MM.1S (cell line): ENCODE measurements at regions not wholly inside any gene's neighbourhood (a gene's known extent, or its start where the extent isn't known, plus 50 kb on each side); places are given as distances from the start of the nearest gene placed in this dataset.

Experiments used
- DNase-seq: peaks from one replicate; pipeline ENCODE4 v3.0.0-alpha.2; 2015
- H2AFZ ChIP-seq: fragments of 300-600 bp; sonication (generic); 2 replicates; pipeline ENCODE4 v1.6.0; 2016; ENCODE audit warnings: antibody characterized with exemption, low read length
- H3F3A ChIP-seq: fragments of 300-600 bp; sonication (generic); 2 replicates; pipeline ENCODE4 v1.6.1; 2016; ENCODE audit warnings: mild to moderate bottlenecking, antibody characterized with exemption, low read length, moderate library complexity, mixed read lengths; ENCODE audit not compliant: insufficient read depth
- H3K27ac ChIP-seq: fragments of 300-600 bp; sonication (generic); 2 replicates; pipeline ENCODE4 v1.5.1; 2016; ENCODE audit warnings: mild to moderate bottlenecking, low read length
- H3K27me3 ChIP-seq: fragments of 300-600 bp; sonication (generic); replicated peaks from 2 replicates; pipeline ENCODE4 v1.6.0; 2016; ENCODE audit warnings: low read length; ENCODE audit not compliant: insufficient read depth
- H3K36me3 ChIP-seq: fragments of 300-600 bp; sonication (generic); replicated peaks from 2 replicates; pipeline ENCODE4 v1.6.1; 2016; ENCODE audit warnings: mild to moderate bottlenecking, low read length, mixed read lengths; ENCODE audit not compliant: insufficient read depth
- H3K4me1 ChIP-seq: fragments of 300-600 bp; sonication (generic); 2 replicates; pipeline ENCODE4 v1.6.1; 2016; ENCODE audit warnings: low read length, mixed read lengths
- H3K4me2 ChIP-seq: fragments of 300-600 bp; sonication (generic); 2 replicates; pipeline ENCODE4 v1.6.0; 2016; ENCODE audit warnings: low read depth, low read length
- H3K4me3 ChIP-seq: fragments of 300-600 bp; sonication (generic); 2 replicates; pipeline ENCODE4 v1.5.1; 2016; ENCODE audit warnings: low read length, mixed read lengths
- H3K79me2 ChIP-seq: fragments of 300-600 bp; sonication (generic); 2 replicates; pipeline ENCODE4 v1.6.1; 2016; ENCODE audit warnings: mixed run types, low read length, mixed read lengths
- H3K9ac ChIP-seq: fragments of 300-600 bp; sonication (generic); 2 replicates; pipeline ENCODE4 v1.6.1; 2016; ENCODE audit warnings: low read length, mixed read lengths
- H3K9me2 ChIP-seq: fragments of 300-600 bp; sonication (generic); replicated peaks from 2 replicates; pipeline ENCODE4 v1.6.1; 2016; ENCODE audit warnings: mild to moderate bottlenecking, low read length, mixed read lengths; ENCODE audit not compliant: insufficient read depth
- H3K9me3 ChIP-seq: fragments of 300-600 bp; sonication (generic); replicated peaks from 2 replicates; pipeline ENCODE4 v1.6.1; 2016; ENCODE audit warnings: mild to moderate bottlenecking, low read length, mixed read lengths; ENCODE audit not compliant: insufficient read depth
- H4K20me1 ChIP-seq: fragments of 300-600 bp; sonication (generic); 2 replicates; pipeline ENCODE4 v1.6.1; 2016; ENCODE audit warnings: mild to moderate bottlenecking, low read length, moderate library complexity, mixed read lengths; ENCODE audit not compliant: insufficient read depth
- EZH2 ChIP-seq: fragments of 300-600 bp; sonication (generic); optimal IDR thresholded peaks from 2 replicates; pipeline ENCODE3; 2017; ENCODE audit warnings: low read depth, mild to moderate bottlenecking, antibody characterized with exemption, low read length, mixed read lengths
- EZH2phosphoT487 ChIP-seq: fragments of 300-600 bp; sonication (generic); IDR thresholded peaks from 2 replicates; pipeline ENCODE4 v1.6.1; 2018; ENCODE audit warnings: antibody characterized with exemption, low read length
- TF ChIP-seq, protein P1 (sequence below): fragments of 300-600 bp; sonication (generic); IDR thresholded peaks from 2 replicates; pipeline ENCODE4 v1.5.1; 2016; ENCODE audit warnings: antibody characterized with exemption, low read length, mixed read lengths

DNA sequence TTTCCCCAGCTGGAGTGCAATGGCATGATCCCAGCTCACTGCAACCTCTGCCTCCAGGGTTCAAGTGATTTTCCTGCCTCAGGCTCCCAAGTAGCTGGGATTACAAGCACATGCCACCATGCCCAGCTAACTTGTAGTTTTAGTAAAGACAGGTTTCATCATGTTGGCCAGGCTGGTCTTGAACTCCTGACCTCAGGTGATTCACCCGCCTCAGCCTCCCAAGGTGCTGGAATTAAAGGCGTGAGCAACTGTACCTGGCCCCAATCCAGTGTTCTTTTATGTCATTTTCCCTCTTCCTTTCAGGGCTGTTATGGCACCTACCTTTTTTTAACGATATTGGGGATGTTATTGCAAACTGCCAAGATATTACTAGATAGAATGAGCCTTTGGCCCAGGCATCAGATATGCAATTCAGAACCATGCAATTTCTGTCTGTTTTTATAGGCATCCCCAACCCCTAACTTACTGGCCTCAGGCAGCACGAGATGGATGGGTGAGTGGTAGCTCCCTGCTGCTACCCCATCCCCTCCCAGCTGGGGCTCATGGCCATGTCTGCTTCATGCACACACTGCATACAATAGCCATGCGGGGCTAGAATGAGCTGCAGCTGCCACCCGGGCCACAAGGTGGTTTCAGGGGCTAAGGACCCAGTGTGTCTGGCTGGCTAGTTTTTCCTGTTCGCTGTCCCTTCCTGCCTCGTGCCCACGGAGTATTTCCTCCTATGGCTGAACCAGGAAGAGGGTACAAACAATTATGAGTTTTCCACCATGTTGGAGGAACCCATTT, 1080.1 kb upstream of the SORCS1 start:
- Histone ChIP-seq H2AFZ (no peak overlapping the region), H3K27ac (no peak overlapping the region), H4K20me1 (no peaks in the 10 kb centered on the region), H3F3A (no peaks in the 10 kb centered on the region), H3K79me2 (no peaks in the 10 kb centered on the region), H3K9ac (no peak overlapping the region), H3K4me1 (no peaks in the 10 kb centered on the region), H3K9me2 (no peaks in the 10 kb centered on the region), H3K36me3 (no peaks in the 10 kb centered on the region), H3K9me3 (no peaks in the 10 kb centered on the region), H3K4me3 (no peak overlapping the region), H3K27me3 (no peaks in the 10 kb centered on the region), H3K4me2 (no peak overlapping the region)
- TF ChIP-seq EZH2 = no peak
- TF ChIP-seq, protein P1, sequence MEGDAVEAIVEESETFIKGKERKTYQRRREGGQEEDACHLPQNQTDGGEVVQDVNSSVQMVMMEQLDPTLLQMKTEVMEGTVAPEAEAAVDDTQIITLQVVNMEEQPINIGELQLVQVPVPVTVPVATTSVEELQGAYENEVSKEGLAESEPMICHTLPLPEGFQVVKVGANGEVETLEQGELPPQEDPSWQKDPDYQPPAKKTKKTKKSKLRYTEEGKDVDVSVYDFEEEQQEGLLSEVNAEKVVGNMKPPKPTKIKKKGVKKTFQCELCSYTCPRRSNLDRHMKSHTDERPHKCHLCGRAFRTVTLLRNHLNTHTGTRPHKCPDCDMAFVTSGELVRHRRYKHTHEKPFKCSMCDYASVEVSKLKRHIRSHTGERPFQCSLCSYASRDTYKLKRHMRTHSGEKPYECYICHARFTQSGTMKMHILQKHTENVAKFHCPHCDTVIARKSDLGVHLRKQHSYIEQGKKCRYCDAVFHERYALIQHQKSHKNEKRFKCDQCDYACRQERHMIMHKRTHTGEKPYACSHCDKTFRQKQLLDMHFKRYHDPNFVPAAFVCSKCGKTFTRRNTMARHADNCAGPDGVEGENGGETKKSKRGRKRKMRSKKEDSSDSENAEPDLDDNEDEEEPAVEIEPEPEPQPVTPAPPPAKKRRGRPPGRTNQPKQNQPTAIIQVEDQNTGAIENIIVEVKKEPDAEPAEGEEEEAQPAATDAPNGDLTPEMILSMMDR = no peak
- DNase-seq = no peak

DNA sequence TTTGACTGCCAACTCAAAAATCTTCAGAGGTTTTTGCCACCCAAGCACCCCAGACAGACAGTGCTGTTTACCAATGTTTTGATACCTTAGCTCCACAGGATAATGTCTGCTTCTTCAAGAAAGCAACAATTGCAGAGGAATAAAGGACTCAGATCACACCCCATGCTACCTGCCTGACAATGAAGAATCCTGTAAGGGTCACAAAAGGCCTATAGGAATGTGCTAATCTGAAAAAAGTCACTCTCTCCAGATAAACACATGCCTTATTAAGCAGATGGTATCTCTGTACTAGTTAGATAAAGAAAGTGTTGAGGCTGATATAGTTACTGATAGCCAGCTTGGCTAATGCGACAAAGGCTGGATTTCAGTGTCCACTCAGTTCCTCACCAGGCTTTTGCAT, 1076.7 kb upstream of the SORCS1 start:
- H3K9ac ChIP-seq = no peak overlapping the region
- H2AFZ ChIP-seq = no peak overlapping the region
- H4K20me1 ChIP-seq = no peaks in the 10 kb centered on the region
- no peaks in the 10 kb centered on the region for H3K9me2 ChIP-seq
- no peaks in the 10 kb centered on the region for H3K27me3 ChIP-seq
- no peaks in the 10 kb centered on the region for H3K9me3 ChIP-seq
- H3K27ac ChIP-seq = no peak overlapping the region
- H3K79me2 ChIP-seq = no peaks in the 10 kb centered on the region
- TF ChIP-seq, protein P1 = no peak
- TF ChIP-seq EZH2phosphoT487 (no peak), EZH2 (no peak)
- no peaks in the 10 kb centered on the region for H3K4me1 ChIP-seq
- H3K4me2 ChIP-seq = no peak overlapping the region
- no peak for DNase-seq
- no peak overlapping the region for H3K4me3 ChIP-seq
- H3K36me3 ChIP-seq = no peaks in the 10 kb centered on the region
- H3F3A ChIP-seq = no peaks in the 10 kb centered on the region

DNA sequence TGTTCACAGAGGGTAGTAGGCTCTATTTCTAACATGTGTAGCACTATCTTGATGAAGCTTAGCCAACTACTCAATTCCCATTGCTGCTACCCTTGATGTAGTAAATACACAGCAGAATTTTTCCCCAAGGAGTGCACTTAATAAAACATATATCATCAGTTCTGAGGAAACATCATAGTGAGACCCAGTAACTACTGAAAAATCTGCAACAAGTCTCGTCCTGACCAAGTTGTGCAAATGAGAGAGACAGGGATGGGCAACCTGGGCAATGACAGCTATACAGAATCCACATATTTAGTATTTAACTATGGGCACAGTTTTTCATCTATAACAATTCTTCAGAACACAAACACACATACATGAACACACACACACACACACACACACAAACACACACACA, 1073.8 kb upstream of the SORCS1 start:
- Histone ChIP-seq H3K9me2 (no peaks in the 10 kb centered on the region), H2AFZ (no peak overlapping the region), H3K4me1 (no peaks in the 10 kb centered on the region), H3K27me3 (no peaks in the 10 kb centered on the region), H3K4me3 (no peak overlapping the region), H3K9me3 (no peaks in the 10 kb centered on the region), H4K20me1 (no peaks in the 10 kb centered on the region), H3K4me2 (no peak overlapping the region), H3K9ac (no peak overlapping the region), H3K36me3 (no peaks in the 10 kb centered on the region), H3K27ac (no peak overlapping the region), H3K79me2 (no peaks in the 10 kb centered on the region), H3F3A (no peaks in the 10 kb centered on the region)
- DNase-seq = no peak
- TF ChIP-seq EZH2phosphoT487 (no peak), EZH2 (no peak)
- TF ChIP-seq, protein P1 = no peak
